ENCODE measurements at regions not wholly inside any gene's neighbourhood (a gene's known extent, or its start where the extent isn't known, plus 50 kb on each side); places are given as distances from the start of the nearest gene placed in this dataset.

DNA sequence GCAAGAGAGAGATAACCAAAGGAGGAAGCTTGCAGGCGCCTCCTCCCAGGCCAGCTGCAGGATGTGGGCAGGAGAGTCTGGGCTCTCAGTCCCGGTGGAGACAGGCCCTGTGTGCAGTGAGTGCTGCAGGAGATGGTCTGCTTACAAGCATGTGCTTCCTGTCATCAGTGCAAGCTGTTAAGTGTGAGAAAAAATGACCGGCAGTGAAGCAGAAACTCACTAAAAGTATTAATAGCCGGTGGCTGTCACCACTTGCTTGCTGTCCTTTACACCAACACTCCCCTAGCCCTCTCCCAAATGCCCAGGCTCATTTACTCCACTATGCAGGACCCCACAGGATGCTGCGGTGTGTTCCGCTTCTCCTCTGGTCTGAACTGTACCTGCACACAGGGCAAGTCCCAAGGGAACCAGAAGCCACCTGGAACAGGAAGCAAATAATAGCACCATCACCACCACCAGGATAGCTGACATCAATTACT is 435.6 kb upstream of the HS6ST1 start:
- Histone ChIP-seq H3K79me2 (ENCODE audit: insufficient read depth, low read length) (no peaks in the 10 kb centered on the region), H3K27ac (ENCODE audit: extremely low read length, insufficient read depth, low read length) (no peak overlapping the region), H3K27me3 (ENCODE audit: control insufficient read depth in 1 of 2, insufficient read depth in 2 of 2, low read length in 2 of 2) (peaks cover 2 to 47% of the 10 kb centered on the region in 2 experiments; a peak in 3 of 5 replicates), H3K9me3 (ENCODE audit: low read length) (no peaks in the 10 kb centered on the region), H2AFZ (ENCODE audit: low read length) (no peak overlapping the region), H3K4me3 (replicated peaks in 1 of 3; ENCODE audit: insufficient read depth in 1 of 3, low read depth in 2 of 3, low read length in 3 of 3) (no peak overlapping the region), H3K36me3 (replicated peaks in 1 of 2; ENCODE audit: control insufficient read depth in 1 of 2, insufficient read depth in 2 of 2, low read length in 2 of 2) (no peaks in the 10 kb centered on the region), H3K4me2 (ENCODE audit: low read depth, low read length) (no peak overlapping the region), H3K9ac (ENCODE audit: insufficient read depth, low read depth, low read length) (no peak overlapping the region), H4K20me1 (ENCODE audit: insufficient read depth, low read length) (no peaks in the 10 kb centered on the region; the same call in 1 of the 2 replicates), H3K4me1 (ENCODE audit: insufficient read depth, low read length) (no peaks in the 10 kb centered on the region)
- CTCF ChIA-PET (ENCODE audit: low intra/inter-chr PET ratio, low total read pairs), result no interaction called here
- POLR2A ChIA-PET, result no interaction called here
- FAIRE-seq, result no peak
- DNase-seq (ENCODE audit: low spot score), result no peak
- no TSS peak for BruUV-seq (replicated peaks)
- ATAC-seq, result no peak
- in situ Hi-C loops (cut with HindIII; ENCODE audit: extremely low pct_ligation_motif_present, low pct_unique_long_range_greater_than_20kb), result loop anchor here (25.0 kb wide), 1 partner anchor 1083 kb away; no protein-coding TSS in a partner anchor
- WGBS (ENCODE audit: low lambda C conversion rate), result 15% methylated on average over 6 of the region's 6 CpGs
- TF ChIP-seq ZNF773 (CRISPR knock-in tag; IDR thresholded peaks at IDR 0.05; ENCODE audit: borderline replicate concordance), result no peak
- TF ChIP-seq ZNF484 (CRISPR knock-in tag; IDR thresholded peaks at IDR 0.05; ENCODE audit: borderline replicate concordance, low read depth), result no peak
- no peak for TF ChIP-seq ZNF121 (CRISPR knock-in tag; IDR thresholded peaks at IDR 0.05)
- TF ChIP-seq ZBTB42 (CRISPR knock-in tag; IDR thresholded peaks at IDR 0.05), result no peak
- TF ChIP-seq HNF4G (IDR thresholded peaks at IDR 0.05; ENCODE audit: borderline replicate concordance, low read depth, low read length), result no peak
- no peak for TF ChIP-seq HNF4G (CRISPR knock-in tag; IDR thresholded peaks at IDR 0.05; ENCODE audit: borderline replicate concordance, low read depth)
- intact Hi-C loops (cut with micrococcal nuclease; ENCODE audit: unreplicated experiment), result no loop called here

DNA sequence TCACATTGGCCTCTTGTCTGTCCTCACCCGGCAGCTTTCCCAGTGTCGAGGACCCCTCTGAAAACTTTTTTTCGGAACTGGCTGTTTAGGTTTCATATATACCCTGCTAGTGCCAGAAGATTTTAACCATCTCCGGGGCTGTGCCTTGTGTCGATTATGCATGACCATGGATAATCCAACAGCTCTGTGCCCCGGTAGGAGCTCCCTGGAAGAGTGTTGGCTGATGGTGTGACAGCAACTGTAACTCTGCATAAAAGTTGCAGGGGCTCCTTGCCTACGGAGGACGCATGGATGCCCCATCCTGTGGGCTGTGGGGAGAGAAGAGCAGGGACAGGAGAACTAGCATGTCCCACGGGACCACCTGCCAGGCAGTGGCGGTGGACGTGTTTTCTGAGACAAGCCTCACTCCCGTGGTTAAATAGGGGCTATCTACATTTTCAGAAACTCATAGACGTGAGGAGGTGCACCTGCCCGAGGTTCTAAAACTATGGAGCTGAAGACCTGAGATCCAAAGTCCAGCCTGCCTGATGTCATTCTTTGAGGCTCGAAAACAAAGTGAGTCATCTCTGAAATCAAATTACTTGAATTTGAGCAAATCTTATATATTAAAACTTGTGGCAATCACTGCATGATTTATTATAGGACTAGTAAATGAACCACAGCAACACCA is 437.2 kb upstream of the HS6ST1 start:
- Histone ChIP-seq H4K20me1 (ENCODE audit: insufficient read depth, low read length) (no peaks in the 10 kb centered on the region; the same call in 1 of the 2 replicates), H3K4me2 (ENCODE audit: low read depth, low read length) (no peak overlapping the region), H3K36me3 (replicated peaks in 1 of 2; ENCODE audit: control insufficient read depth in 1 of 2, insufficient read depth in 2 of 2, low read length in 2 of 2) (no peaks in the 10 kb centered on the region), H3K4me3 (replicated peaks in 1 of 3; ENCODE audit: insufficient read depth in 1 of 3, low read depth in 2 of 3, low read length in 3 of 3) (no peak overlapping the region), H3K9ac (ENCODE audit: insufficient read depth, low read depth, low read length) (no peak overlapping the region), H2AFZ (ENCODE audit: low read length) (no peak overlapping the region), H3K4me1 (ENCODE audit: insufficient read depth, low read length) (no peaks in the 10 kb centered on the region), H3K9me3 (ENCODE audit: low read length) (no peaks in the 10 kb centered on the region), H3K27ac (ENCODE audit: extremely low read length, insufficient read depth, low read length) (no peak overlapping the region), H3K79me2 (ENCODE audit: insufficient read depth, low read length) (no peaks in the 10 kb centered on the region), H3K27me3 (ENCODE audit: control insufficient read depth in 1 of 2, insufficient read depth in 2 of 2, low read length in 2 of 2) (peaks cover 0 to 33% of the 10 kb centered on the region in 2 experiments; a peak in 3 of 5 replicates)
- intact Hi-C loops (cut with micrococcal nuclease; ENCODE audit: unreplicated experiment), result loop anchor here (5.0 kb wide), 1 partner anchor 434 kb away; no protein-coding TSS in a partner anchor
- CTCF ChIA-PET (ENCODE audit: low intra/inter-chr PET ratio, low total read pairs), result no interaction called here
- DNase-seq (ENCODE audit: low spot score) (no peak), FAIRE-seq (no peak), ATAC-seq (peak; percentile 26)
- WGBS (ENCODE audit: low lambda C conversion rate), result 14% methylated on average over 13 of the region's 15 CpGs
- in situ Hi-C loops (cut with HindIII; ENCODE audit: extremely low pct_ligation_motif_present, low pct_unique_long_range_greater_than_20kb), result loop anchor here (25.0 kb wide), 1 partner anchor 1081 kb away; no protein-coding TSS in a partner anchor
- POLR2A ChIA-PET, result no interaction called here
- no TSS peak for BruUV-seq (replicated peaks)
- TF ChIP-seq ZSCAN21 (CRISPR knock-in tag; IDR thresholded peaks at IDR 0.05; ENCODE audit: borderline replicate concordance) (no peak), TGIF2 (CRISPR knock-in tag; IDR thresholded peaks at IDR 0.05) (0 out of 2 replicates have a peak, but pooled peaks have one; percentile 23), THAP11 (CRISPR knock-in tag; IDR thresholded peaks at IDR 0.05) (no peak), ZNF276 (CRISPR knock-in tag; IDR thresholded peaks at IDR 0.05; ENCODE audit: low read depth) (no peak), NR2F6 (IDR thresholded peaks at IDR 0.05) (0 out of 2 replicates have a peak, but pooled peaks have one; percentile 0), NR2F6 (CRISPR knock-in tag; IDR thresholded peaks at IDR 0.05) (no peak), REPIN1 (CRISPR knock-in tag; IDR thresholded peaks at IDR 0.05; ENCODE audit: borderline replicate concordance, low read depth) (no peak), ZNF292 (CRISPR knock-in tag; IDR thresholded peaks at IDR 0.05; ENCODE audit: borderline replicate concordance, low read depth) (no peak), ZFP36L2 (CRISPR knock-in tag; IDR thresholded peaks at IDR 0.05) (0 out of 2 replicates have a peak, but pooled peaks have one; percentile 6)
- TF ChIP-seq, protein P1, sequence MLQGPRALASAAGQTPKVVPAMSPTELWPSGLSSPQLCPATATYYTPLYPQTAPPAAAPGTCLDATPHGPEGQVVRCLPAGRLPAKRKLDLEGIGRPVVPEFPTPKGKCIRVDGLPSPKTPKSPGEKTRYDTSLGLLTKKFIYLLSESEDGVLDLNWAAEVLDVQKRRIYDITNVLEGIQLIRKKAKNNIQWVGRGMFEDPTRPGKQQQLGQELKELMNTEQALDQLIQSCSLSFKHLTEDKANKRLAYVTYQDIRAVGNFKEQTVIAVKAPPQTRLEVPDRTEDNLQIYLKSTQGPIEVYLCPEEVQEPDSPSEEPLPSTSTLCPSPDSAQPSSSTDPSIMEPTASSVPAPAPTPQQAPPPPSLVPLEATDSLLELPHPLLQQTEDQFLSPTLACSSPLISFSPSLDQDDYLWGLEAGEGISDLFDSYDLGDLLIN (CRISPR knock-in tag; IDR thresholded peaks at IDR 0.05; ENCODE audit: borderline replicate concordance), result no peak
